Peyer's patch (tissue), 4 donors: ENCODE measurements at regions not wholly inside any gene's neighbourhood (a gene's known extent, or its start where the extent isn't known, plus 50 kb on each side); places are given as distances from the start of the nearest gene placed in this dataset.

ENCODE experiments used
- POLR2A ChIP-seq, 2 donors: fragments of 450-650 bp; IDR thresholded peaks; one replicate each; pipeline ENCODE4 v1.5.1; 2017; ENCODE audit warnings: antibody characterized with exemption in 2 of 2, mild to moderate bottlenecking in 2 of 2, moderate library complexity in 2 of 2
- TF ChIP-seq, protein P1 (sequence below), 6 experiments: fragments of 450-650 bp in 4 of 6; fragments of 200-600 bp in 2 of 6; sonication (generic) in 1 of 6; IDR thresholded peaks; one replicate each; pipeline ENCODE4 v1.5.1; 2017 to 2019; ENCODE audit warnings: antibody characterized with exemption in 6 of 6, mild to moderate bottlenecking in 3 of 6, moderate library complexity in 1 of 6

DNA sequence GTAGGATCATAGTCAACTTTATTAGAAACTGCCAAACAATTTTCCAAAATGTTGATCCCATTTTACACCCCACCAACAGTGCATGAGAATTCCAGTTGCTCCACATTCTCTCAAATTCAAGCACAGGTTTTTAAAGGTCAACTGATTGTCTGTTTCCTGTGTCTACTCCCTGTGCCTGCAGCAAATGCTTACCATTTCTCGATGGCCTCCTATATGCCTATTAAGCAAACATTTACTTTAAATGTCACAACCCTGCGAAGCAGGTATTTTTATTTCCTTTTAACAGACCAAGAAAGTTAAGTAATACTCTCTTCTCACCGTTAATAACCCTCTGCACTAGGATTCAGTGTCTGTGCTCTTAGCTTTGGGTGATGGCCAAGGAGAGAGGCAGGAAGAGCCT is 163.8 kb upstream of the EPB41L3 start:
- TF ChIP-seq, protein P1, sequence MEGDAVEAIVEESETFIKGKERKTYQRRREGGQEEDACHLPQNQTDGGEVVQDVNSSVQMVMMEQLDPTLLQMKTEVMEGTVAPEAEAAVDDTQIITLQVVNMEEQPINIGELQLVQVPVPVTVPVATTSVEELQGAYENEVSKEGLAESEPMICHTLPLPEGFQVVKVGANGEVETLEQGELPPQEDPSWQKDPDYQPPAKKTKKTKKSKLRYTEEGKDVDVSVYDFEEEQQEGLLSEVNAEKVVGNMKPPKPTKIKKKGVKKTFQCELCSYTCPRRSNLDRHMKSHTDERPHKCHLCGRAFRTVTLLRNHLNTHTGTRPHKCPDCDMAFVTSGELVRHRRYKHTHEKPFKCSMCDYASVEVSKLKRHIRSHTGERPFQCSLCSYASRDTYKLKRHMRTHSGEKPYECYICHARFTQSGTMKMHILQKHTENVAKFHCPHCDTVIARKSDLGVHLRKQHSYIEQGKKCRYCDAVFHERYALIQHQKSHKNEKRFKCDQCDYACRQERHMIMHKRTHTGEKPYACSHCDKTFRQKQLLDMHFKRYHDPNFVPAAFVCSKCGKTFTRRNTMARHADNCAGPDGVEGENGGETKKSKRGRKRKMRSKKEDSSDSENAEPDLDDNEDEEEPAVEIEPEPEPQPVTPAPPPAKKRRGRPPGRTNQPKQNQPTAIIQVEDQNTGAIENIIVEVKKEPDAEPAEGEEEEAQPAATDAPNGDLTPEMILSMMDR (IDR thresholded peaks at IDR 0.05): no peak
- TF ChIP-seq POLR2A (IDR thresholded peaks at IDR 0.05): no peak
